NB4 (cell line): ENCODE measurements at regions not wholly inside any gene's neighbourhood (a gene's known extent, or its start where the extent isn't known, plus 50 kb on each side); places are given as distances from the start of the nearest gene placed in this dataset.

Source experiments
- DNase-seq: peaks from one replicate; pipeline ENCODE4 v3.0.0; 2010; ENCODE audit warnings: low read depth
- H3K4me3 ChIP-seq: one replicate; pipeline ENCODE4 v1.5.1; 2011; ENCODE audit warnings: mild to moderate bottlenecking, low read depth, low read length, moderate library complexity
- CTCF ChIP-seq: IDR thresholded peaks from one replicate; pipeline ENCODE4 v1.5.1; 2012; ENCODE audit warnings: low read depth, low read length
- MYC ChIP-seq: IDR thresholded peaks from 2 replicates; pipeline ENCODE4 v1.6.1; 2011; ENCODE audit warnings: low read depth, low read length
- POLR2A ChIP-seq: IDR thresholded peaks from 2 replicates; pipeline ENCODE4 v1.6.1; 2011; ENCODE audit warnings: mild to moderate bottlenecking; ENCODE audit not compliant: insufficient read length; ENCODE audit errors: extremely low read depth
- TF ChIP-seq, protein P1 (sequence below): IDR thresholded peaks from 2 replicates; pipeline ENCODE4 v1.6.1; 2011; ENCODE audit warnings: low read depth, low read length

DNA sequence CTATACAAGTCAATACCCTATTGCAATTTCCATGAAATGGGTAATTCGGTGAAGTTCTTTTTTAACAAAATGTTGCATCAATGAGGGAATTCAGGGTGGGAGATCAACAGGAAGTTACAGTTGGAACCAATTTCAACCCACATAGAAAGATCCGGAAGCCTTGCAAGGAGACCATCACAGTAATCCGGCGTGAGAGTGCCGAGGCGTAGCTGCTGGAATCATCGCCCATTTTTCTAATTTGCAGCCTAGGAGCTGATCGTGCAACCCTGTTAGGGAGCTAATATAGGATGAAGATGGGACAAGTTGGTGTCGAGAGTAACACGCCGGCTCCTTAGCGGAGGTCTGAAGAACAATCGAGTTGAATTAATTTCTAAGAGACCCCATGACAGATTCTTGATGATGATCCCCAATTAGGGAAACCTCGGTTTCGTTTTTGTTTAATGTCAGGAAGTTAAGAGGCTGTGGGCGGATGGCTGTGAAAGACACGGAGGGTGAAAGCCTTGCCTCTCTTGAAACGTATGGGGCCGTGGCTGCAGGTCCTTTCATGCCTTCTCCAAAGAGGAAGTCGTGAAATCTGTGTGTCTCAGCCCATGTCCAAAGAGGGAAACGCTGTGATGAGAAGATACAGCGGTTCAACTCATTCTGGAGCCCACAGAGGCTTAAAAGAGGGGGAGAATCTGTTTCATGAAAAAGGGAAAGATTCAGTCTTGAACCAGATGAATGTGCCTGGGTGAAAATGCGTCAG, 51.2 kb upstream of the CARD11 start:
- peak; percentile 66 for DNase-seq

DNA sequence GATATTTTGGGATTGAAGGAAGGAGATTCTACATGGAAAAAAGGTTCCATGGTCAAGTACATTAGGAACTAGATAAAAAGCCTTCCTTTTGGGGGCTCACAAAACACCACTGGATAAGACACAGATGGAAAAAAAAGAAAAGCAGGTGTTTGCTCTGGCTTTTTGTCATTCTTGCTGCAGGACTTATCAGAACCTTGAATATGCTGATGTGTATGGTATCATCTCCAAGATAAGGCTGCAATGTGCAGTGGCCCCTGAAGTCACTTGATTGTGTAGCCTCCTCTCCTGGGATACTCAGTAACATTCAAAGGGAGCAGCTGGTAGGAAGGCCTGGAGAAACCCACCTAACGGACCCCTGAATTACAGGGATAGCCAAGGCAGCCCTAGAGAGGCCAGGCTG, 54.1 kb upstream of the CARD11 start:
- no peak for DNase-seq
- TF ChIP-seq, protein P1, sequence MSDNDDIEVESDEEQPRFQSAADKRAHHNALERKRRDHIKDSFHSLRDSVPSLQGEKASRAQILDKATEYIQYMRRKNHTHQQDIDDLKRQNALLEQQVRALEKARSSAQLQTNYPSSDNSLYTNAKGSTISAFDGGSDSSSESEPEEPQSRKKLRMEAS, result no peak
- TF ChIP-seq POLR2A (no peak), MYC (no peak), CTCF (no peak)
- no peak overlapping the region for H3K4me3 ChIP-seq

More for the DNA sequence above, 51.2 kb upstream of the CARD11 start:
- TF ChIP-seq, protein P1, result no peak
- TF ChIP-seq POLR2A (no peak), MYC (no peak), CTCF (no peak)
- no peak overlapping the region for H3K4me3 ChIP-seq

- TF ChIP-seq MYC (no peak), CTCF (no peak)
- H3K4me3 ChIP-seq, result no peak overlapping the region
These were observed 58.5 kb upstream of the CARD11 start for GRCh38 chr7:3102159-3102558.

GRCh38 chr7:3103614-3104398, 60.1 kb upstream of the CARD11 start:
- TF ChIP-seq, protein P1, result no peak
- TF ChIP-seq CTCF, result no peak
- DNase-seq, result no peak
- H3K4me3 ChIP-seq, result no peak overlapping the region

More at GRCh38 chr7:3102159-3102558, 58.5 kb upstream of the CARD11 start:
- no peak for DNase-seq

- DNase-seq, result no peak
- no peak overlapping the region for H3K4me3 ChIP-seq
- TF ChIP-seq, protein P1, result no peak
- no peak for TF ChIP-seq MYC
- TF ChIP-seq POLR2A, result no peak
- no peak for TF ChIP-seq CTCF
These were observed 62.2 kb upstream of the CARD11 start for GRCh38 chr7:3105856-3106255.
